ENCODE measurements at regions not wholly inside any gene's neighbourhood (a gene's known extent, or its start where the extent isn't known, plus 50 kb on each side); places are given as distances from the start of the nearest gene placed in this dataset.

DNA sequence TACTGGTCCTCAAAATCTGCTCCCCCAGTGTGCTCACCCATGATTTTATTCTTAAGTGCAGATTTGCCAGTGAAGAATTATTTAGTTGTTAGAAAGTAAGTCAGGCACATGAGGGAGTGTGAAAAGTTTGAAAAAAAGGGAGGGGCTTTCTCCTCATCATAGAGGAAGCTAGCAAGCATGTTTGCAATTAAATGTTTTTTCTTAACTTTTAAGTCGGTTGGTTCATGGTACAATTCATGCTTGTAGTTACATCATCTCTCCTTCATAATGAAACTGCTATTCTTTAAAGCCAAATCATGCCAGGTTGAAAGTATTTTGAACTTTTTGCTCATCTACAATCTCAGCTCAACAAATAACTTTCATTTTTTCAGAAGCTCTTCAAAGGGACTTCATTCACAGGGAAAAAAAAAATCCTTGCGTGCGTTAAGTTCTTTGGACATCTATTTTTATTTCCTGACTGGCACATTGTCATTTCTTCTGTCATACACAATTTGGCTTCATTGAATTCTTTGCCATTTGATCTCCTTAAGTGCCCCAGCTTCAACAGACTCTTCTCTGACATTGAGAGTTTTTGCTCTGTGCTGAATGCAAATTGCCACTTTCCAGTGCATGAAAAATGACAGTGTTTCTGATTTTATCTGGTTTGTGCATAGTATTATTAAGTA is 456.9 kb downstream of the TMEM232 start:
- in situ Hi-C loops (cut with MboI; ENCODE audit: low sequenced_read_pairs) = no loop called here
- H4K5ac ChIP-seq (ENCODE audit: low read depth, low read length) = no peak overlapping the region
- no peaks in the 10 kb centered on the region for H3K27me3 ChIP-seq (ENCODE audit: control insufficient read depth, insufficient read depth, low read length)
- no peaks in the 10 kb centered on the region for H3K79me1 ChIP-seq (ENCODE audit: low read depth in 1 of 2, low read length in 2 of 2)
- H3K4me3 ChIP-seq (ENCODE audit: insufficient read depth, low read depth, low read length) = no peak overlapping the region
- no peak overlapping the region for H3K56ac ChIP-seq (ENCODE audit: extremely low read depth, insufficient read depth, low read length)
- no peak overlapping the region for H3K27ac ChIP-seq (ENCODE audit: insufficient read depth, low read length)
- TF ChIP-seq BHLHE40 (IDR thresholded peaks at IDR 0.05; ENCODE audit: low read depth, low read length) (no peak), CHD1 (IDR thresholded peaks at IDR 0.05; ENCODE audit: low read depth, low read length) (no peak), MAZ (IDR thresholded peaks at IDR 0.05; ENCODE audit: borderline replicate concordance, low read depth, low read length) (no peak), POLR2A (IDR thresholded peaks at IDR 0.05; ENCODE audit: low read depth, low read length) (no peak), RAD21 (IDR thresholded peaks at IDR 0.05; ENCODE audit: low read length) (no peak), MXI1 (IDR thresholded peaks at IDR 0.05; ENCODE audit: borderline replicate concordance, low read depth, low read length) (no peak), NFE2L2 (IDR thresholded peaks at IDR 0.05; ENCODE audit: low read depth, low read length) (no peak), FOS (IDR thresholded peaks at IDR 0.05; ENCODE audit: low read depth, low read length) (no peak), RCOR1 (IDR thresholded peaks at IDR 0.05; ENCODE audit: insufficient replicate concordance, low read length) (no peak), SMC3 (IDR thresholded peaks at IDR 0.05; ENCODE audit: low read depth, low read length) (no peak), RFX5 (IDR thresholded peaks at IDR 0.05; ENCODE audit: low read depth, low read length) (no peak), MAFK (IDR thresholded peaks at IDR 0.05; ENCODE audit: low read depth, low read length) (no peak), CEBPB (IDR thresholded peaks at IDR 0.05; ENCODE audit: low read depth, low read length) (no peak)
- TF ChIP-seq, protein P1, sequence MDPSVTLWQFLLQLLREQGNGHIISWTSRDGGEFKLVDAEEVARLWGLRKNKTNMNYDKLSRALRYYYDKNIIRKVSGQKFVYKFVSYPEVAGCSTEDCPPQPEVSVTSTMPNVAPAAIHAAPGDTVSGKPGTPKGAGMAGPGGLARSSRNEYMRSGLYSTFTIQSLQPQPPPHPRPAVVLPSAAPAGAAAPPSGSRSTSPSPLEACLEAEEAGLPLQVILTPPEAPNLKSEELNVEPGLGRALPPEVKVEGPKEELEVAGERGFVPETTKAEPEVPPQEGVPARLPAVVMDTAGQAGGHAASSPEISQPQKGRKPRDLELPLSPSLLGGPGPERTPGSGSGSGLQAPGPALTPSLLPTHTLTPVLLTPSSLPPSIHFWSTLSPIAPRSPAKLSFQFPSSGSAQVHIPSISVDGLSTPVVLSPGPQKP (IDR thresholded peaks at IDR 0.05; ENCODE audit: borderline replicate concordance, low read depth, low read length) = no peak
- TF ChIP-seq, protein P2, sequence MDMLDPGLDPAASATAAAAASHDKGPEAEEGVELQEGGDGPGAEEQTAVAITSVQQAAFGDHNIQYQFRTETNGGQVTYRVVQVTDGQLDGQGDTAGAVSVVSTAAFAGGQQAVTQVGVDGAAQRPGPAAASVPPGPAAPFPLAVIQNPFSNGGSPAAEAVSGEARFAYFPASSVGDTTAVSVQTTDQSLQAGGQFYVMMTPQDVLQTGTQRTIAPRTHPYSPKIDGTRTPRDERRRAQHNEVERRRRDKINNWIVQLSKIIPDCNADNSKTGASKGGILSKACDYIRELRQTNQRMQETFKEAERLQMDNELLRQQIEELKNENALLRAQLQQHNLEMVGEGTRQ (IDR thresholded peaks at IDR 0.05; ENCODE audit: low read depth, low read length) = no peak
- TF ChIP-seq, protein P3, sequence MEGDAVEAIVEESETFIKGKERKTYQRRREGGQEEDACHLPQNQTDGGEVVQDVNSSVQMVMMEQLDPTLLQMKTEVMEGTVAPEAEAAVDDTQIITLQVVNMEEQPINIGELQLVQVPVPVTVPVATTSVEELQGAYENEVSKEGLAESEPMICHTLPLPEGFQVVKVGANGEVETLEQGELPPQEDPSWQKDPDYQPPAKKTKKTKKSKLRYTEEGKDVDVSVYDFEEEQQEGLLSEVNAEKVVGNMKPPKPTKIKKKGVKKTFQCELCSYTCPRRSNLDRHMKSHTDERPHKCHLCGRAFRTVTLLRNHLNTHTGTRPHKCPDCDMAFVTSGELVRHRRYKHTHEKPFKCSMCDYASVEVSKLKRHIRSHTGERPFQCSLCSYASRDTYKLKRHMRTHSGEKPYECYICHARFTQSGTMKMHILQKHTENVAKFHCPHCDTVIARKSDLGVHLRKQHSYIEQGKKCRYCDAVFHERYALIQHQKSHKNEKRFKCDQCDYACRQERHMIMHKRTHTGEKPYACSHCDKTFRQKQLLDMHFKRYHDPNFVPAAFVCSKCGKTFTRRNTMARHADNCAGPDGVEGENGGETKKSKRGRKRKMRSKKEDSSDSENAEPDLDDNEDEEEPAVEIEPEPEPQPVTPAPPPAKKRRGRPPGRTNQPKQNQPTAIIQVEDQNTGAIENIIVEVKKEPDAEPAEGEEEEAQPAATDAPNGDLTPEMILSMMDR (conservative IDR thresholded peaks at IDR 0.05; ENCODE audit: low read depth, low read length) = no peak
- H2AFZ ChIP-seq (replicated peaks; ENCODE audit: low read length, poor library complexity) = no peak overlapping the region
- CTCF ChIA-PET = interaction anchor here (0.6 kb wide), 1 partner anchor 145 kb away, joined by 3 read pairs; no protein-coding TSS in a partner anchor
- no peak overlapping the region for H3K4me2 ChIP-seq (ENCODE audit: low read depth, low read length)
- no peaks in the 10 kb centered on the region for H3K9me1 ChIP-seq (ENCODE audit: insufficient read depth, low read length)
- POLR2A ChIA-PET (ENCODE audit: unreplicated experiment) = no interaction called here
- intact Hi-C loops (cut with micrococcal nuclease) = no loop called here
- H3K36me3 ChIP-seq (ENCODE audit: control insufficient read depth, insufficient read depth, low read length) = no peaks in the 10 kb centered on the region
- BruUV-seq (replicated peaks) = no TSS peak
- no peak overlapping the region for H4K91ac ChIP-seq (ENCODE audit: insufficient read depth, low read depth, low read length)
- no peak overlapping the region for H2AK5ac ChIP-seq (ENCODE audit: low read depth, low read length)
- no peaks in the 10 kb centered on the region for H4K20me1 ChIP-seq (ENCODE audit: insufficient read depth, low read length)
- no CpG with 5 or more reads among the region's 3 CpGs for WGBS, 2 experiments (ENCODE audit: extremely low coverage in 2 of 2, insufficient read length in 1 of 2)
- H3K23ac ChIP-seq (ENCODE audit: low read depth, low read length) = no peak overlapping the region
- H3K9me3 ChIP-seq (ENCODE audit: control insufficient read depth, insufficient read depth, low read length) = peaks cover 2% of the 10 kb centered on the region; the same call in 1 of the 2 replicates
- H3K4ac ChIP-seq (ENCODE audit: low read depth, low read length) = no peak overlapping the region
- no peak overlapping the region for H2AK9ac ChIP-seq (replicated peaks; ENCODE audit: low read depth, low read length, poor library complexity)
- no peak for DNase-seq
- H3K18ac ChIP-seq (ENCODE audit: low read depth, low read length) = no peak overlapping the region
- H2BK120ac ChIP-seq (ENCODE audit: low read depth, low read length) = no peak overlapping the region
- H4K8ac ChIP-seq (ENCODE audit: low read depth in 2 of 2, low read length in 2 of 2) = no peak overlapping the region
- H2BK20ac ChIP-seq (ENCODE audit: low read depth, low read length) = no peak overlapping the region
- dilution Hi-C loops (cut with HindIII; ENCODE audit: low sequenced_read_pairs, unreplicated experiment) = no loop called here
- H3K4me1 ChIP-seq (ENCODE audit: control insufficient read depth, insufficient read depth, low read length) = no peaks in the 10 kb centered on the region
- no peak overlapping the region for H2BK15ac ChIP-seq (ENCODE audit: low read depth, low read length)
- H2BK5ac ChIP-seq (ENCODE audit: low read depth, low read length, poor library complexity, severe bottlenecking) = no peak overlapping the region
- no peak for ATAC-seq (ENCODE audit: low read depth)
- H3K14ac ChIP-seq (replicated peaks; ENCODE audit: low read depth, low read length) = no peak overlapping the region
- H3K9ac ChIP-seq (ENCODE audit: low read depth, low read length) = no peak overlapping the region

All from IMR-90 (cell line).